BLaER1 (cell line): ENCODE measurements at regions not wholly inside any gene's neighbourhood (a gene's known extent, or its start where the extent isn't known, plus 50 kb on each side); places are given as distances from the start of the nearest gene placed in this dataset.

ENCODE experiments used
- H3K27ac ChIP-seq: shearing (Covaris generic); formaldehyde crosslinking; 2 replicates; pipeline ENCODE4 v1.8.1; 2022
- H3K27me3 ChIP-seq: shearing (Covaris generic); formaldehyde crosslinking; 2 replicates; pipeline ENCODE4 v1.8.1; 2022
- H3K36me3 ChIP-seq: shearing (Covaris generic); formaldehyde crosslinking; 2 replicates; pipeline ENCODE4 v1.8.1; 2022
- H3K4me1 ChIP-seq: shearing (Covaris generic); formaldehyde crosslinking; 2 replicates; pipeline ENCODE4 v1.8.1; 2022
- H3K4me2 ChIP-seq: shearing (Covaris generic); formaldehyde crosslinking; 2 replicates; pipeline ENCODE4 v1.8.1; 2022
- H3K4me3 ChIP-seq: shearing (Covaris generic); formaldehyde crosslinking; 2 replicates; pipeline ENCODE4 v1.8.1; 2022
- H3K9ac ChIP-seq: shearing (Covaris generic); formaldehyde crosslinking; 2 replicates; pipeline ENCODE4 v1.8.1; 2022
- H3K9me3 ChIP-seq: shearing (Covaris generic); formaldehyde crosslinking; 2 replicates; pipeline ENCODE4 v1.8.1; 2022
- H4K20me1 ChIP-seq: shearing (Covaris generic); formaldehyde crosslinking; 2 replicates; pipeline ENCODE4 v1.8.1; 2022
- Cebpa-rat ChIP-seq: shearing (Covaris generic); IDR thresholded peaks from 2 replicates; pipeline ENCODE4 v1.8.1; 2022

GRCh38 chr2:137817058-137817457 lies 147.2 kb upstream of the HNMT start:
- no peak overlapping the region for H3K4me2 ChIP-seq
- H3K27ac ChIP-seq = no peak overlapping the region
- H3K4me1 ChIP-seq = no peaks in the 10 kb centered on the region
- H4K20me1 ChIP-seq = no peaks in the 10 kb centered on the region
- no peaks in the 10 kb centered on the region for H3K27me3 ChIP-seq
- no peaks in the 10 kb centered on the region for H3K9me3 ChIP-seq
- no peak overlapping the region for H3K4me3 ChIP-seq
- H3K36me3 ChIP-seq = no peaks in the 10 kb centered on the region
- H3K9ac ChIP-seq = no peak overlapping the region
- no peak for TF ChIP-seq Cebpa-rat

GRCh38 chr2:137823196-137823595 lies 141.1 kb upstream of the HNMT start:
- no peaks in the 10 kb centered on the region for H3K36me3 ChIP-seq
- no peaks in the 10 kb centered on the region for H4K20me1 ChIP-seq
- no peak overlapping the region for H3K27ac ChIP-seq
- TF ChIP-seq Cebpa-rat = no peak
- H3K4me3 ChIP-seq = no peak overlapping the region
- H3K4me1 ChIP-seq = no peaks in the 10 kb centered on the region
- H3K4me2 ChIP-seq = no peak overlapping the region
- no peaks in the 10 kb centered on the region for H3K27me3 ChIP-seq
- no peak overlapping the region for H3K9ac ChIP-seq
- H3K9me3 ChIP-seq = no peaks in the 10 kb centered on the region

GRCh38 chr2:137824501-137824900 lies 139.8 kb upstream of the HNMT start:
- TF ChIP-seq Cebpa-rat = no peak

DNA sequence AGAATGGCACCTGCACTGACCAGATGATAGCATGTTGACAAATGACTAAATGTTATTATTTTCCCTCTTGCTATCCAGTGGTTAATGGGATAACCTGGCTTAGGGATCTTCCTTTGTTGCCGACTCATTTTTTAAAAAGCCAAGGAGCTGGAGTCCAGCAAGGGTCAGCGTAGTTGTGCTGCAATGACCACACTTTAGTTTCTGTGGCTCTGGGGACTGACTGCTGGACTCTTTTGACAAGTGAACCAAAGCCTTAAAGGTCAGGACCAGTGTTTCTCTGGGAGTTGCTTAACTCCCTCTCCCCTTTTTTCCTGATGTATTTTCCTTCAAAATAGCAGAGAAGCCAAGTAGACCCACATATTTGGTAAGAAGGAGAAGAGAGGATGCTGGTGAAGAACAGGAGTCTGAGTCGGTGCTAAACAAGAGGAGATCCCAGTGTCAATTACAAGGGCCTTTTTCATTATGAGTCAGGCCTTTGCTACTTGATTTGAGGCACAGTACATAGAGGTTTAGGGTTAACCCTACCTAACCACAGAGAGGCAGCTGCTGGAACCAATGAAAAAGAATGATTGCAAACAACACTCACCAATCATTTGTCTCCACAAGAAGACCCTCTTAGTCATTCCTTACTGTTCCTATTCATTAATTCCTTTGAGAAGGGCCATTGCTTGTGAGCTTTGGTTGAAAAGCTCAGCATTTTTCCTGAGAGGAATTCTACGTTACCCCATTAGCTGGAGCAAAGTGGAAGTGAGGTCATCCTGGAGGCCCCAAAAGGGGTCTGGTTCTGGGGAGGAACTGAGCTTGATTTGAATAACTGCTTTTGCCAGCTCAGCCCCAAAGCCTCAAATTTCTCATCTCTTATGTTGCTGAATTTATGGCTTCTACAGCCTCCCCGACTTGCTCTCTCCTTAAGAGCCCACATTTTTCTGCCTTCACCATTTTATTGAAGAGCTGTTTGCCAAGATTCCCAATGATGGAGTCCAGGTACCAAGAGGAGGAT lies 137.6 kb upstream of the HNMT start:
- H4K20me1 ChIP-seq = no peaks in the 10 kb centered on the region
- no peak for TF ChIP-seq Cebpa-rat
- no peak overlapping the region for H3K9ac ChIP-seq
- no peaks in the 10 kb centered on the region for H3K27me3 ChIP-seq
- H3K27ac ChIP-seq = no peak overlapping the region
- H3K4me1 ChIP-seq = no peaks in the 10 kb centered on the region
- no peaks in the 10 kb centered on the region for H3K9me3 ChIP-seq
- no peaks in the 10 kb centered on the region for H3K36me3 ChIP-seq
- no peak overlapping the region for H3K4me2 ChIP-seq
- H3K4me3 ChIP-seq = no peak overlapping the region

More at GRCh38 chr2:137824501-137824900, 139.8 kb upstream of the HNMT start:
- H4K20me1 ChIP-seq = no peaks in the 10 kb centered on the region
- H3K4me1 ChIP-seq = no peaks in the 10 kb centered on the region
- H3K27me3 ChIP-seq = no peaks in the 10 kb centered on the region
- H3K36me3 ChIP-seq = no peaks in the 10 kb centered on the region
- no peak overlapping the region for H3K4me2 ChIP-seq
- no peak overlapping the region for H3K4me3 ChIP-seq
- no peaks in the 10 kb centered on the region for H3K9me3 ChIP-seq
- H3K9ac ChIP-seq = no peak overlapping the region
- H3K27ac ChIP-seq = no peak overlapping the region

- Histone ChIP-seq H3K9ac (no peak overlapping the region), H3K4me3 (no peak overlapping the region), H3K27me3 (no peaks in the 10 kb centered on the region), H4K20me1 (no peaks in the 10 kb centered on the region), H3K4me2 (no peak overlapping the region), H3K9me3 (no peaks in the 10 kb centered on the region), H3K36me3 (no peaks in the 10 kb centered on the region), H3K27ac (no peak overlapping the region), H3K4me1 (no peaks in the 10 kb centered on the region)
- no peak for TF ChIP-seq Cebpa-rat
Observed at GRCh38 chr2:137828624-137829023, 135.6 kb upstream of the HNMT start.

DNA sequence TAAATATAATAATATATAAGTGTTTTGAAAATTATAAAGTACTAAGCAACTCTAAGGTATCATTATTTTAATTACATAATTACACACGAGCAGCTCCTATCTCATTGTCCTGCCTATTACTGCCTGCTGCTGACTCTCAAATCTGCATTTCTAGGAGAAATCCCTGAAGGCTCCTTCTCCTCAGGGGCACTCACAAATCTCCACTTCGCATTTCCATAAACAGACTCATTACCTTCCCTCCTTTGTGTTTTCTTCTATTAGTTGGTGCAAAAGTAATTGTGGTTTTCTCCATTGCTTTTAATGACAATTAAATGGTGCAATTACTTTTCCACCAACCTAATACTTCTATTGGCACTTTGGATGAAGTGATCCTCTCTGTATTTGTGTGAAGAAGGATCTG lies 135.0 kb upstream of the HNMT start:
- Histone ChIP-seq H3K4me3 (no peak overlapping the region), H3K9me3 (no peaks in the 10 kb centered on the region), H4K20me1 (no peaks in the 10 kb centered on the region), H3K27ac (no peak overlapping the region), H3K36me3 (no peaks in the 10 kb centered on the region), H3K9ac (no peak overlapping the region), H3K27me3 (no peaks in the 10 kb centered on the region), H3K4me2 (no peak overlapping the region), H3K4me1 (no peaks in the 10 kb centered on the region)
- TF ChIP-seq Cebpa-rat = no peak

DNA sequence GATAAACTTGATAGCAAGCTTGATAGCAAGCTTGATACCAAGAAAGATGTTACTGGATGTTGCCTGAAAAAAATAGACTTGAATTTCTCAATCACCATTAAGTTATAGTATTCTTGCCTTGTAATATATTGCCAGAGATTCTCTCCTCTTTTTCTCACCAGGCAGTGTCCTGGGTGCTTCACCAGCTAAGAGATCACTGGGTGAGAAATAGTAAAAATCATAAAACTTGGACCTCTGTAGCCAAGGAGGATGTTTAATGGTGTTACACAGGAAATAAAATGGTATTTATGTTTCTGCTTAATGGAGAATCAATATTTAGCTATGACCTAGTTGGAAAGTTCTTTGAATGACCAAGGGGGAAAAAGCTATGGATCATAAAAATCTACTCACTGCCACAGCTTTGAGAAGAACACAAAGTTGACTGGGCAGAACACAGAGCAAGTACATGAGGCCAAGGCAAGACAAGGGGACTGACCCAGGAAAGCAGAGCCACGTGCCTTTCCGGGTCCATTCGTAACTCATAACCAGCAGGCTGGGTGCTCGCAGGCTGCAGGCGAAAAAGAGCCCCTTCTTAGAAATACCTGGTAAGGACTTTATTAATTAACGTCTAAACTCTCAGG lies 129.4 kb upstream of the HNMT start:
- Histone ChIP-seq H3K9me3 (no peaks in the 10 kb centered on the region), H3K9ac (no peak overlapping the region), H3K4me2 (no peak overlapping the region), H3K4me1 (no peaks in the 10 kb centered on the region), H3K4me3 (no peak overlapping the region), H3K36me3 (no peaks in the 10 kb centered on the region), H3K27ac (no peak overlapping the region), H3K27me3 (no peaks in the 10 kb centered on the region), H4K20me1 (no peaks in the 10 kb centered on the region)
- no peak for TF ChIP-seq Cebpa-rat

- Histone ChIP-seq H3K36me3 (no peaks in the 10 kb centered on the region), H3K27ac (no peak overlapping the region), H3K4me1 (no peaks in the 10 kb centered on the region), H3K9ac (no peak overlapping the region), H3K4me3 (no peak overlapping the region), H3K9me3 (no peaks in the 10 kb centered on the region), H4K20me1 (no peaks in the 10 kb centered on the region), H3K27me3 (no peaks in the 10 kb centered on the region), H3K4me2 (no peak overlapping the region)
- TF ChIP-seq Cebpa-rat = no peak
Observed at GRCh38 chr2:137836671-137837070, 127.6 kb upstream of the HNMT start.

DNA sequence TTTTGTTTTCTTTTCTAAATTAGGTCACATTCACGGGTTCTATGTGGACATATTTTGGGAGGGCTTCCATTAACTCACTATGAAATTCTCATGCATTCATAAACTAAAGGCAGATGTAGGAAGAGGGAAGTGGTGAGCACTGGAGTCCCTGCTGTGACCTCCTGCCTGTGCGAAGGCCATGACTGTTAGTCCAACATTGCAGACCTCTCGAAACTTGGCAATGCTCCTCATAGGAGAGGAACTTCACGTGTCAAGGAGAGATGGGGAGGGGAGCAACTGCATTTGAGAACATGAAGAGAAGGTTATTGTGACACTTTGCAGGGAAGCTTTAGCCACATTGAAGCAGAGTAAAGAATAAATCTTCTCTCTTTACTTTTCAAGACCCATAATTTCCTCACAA lies 126.4 kb upstream of the HNMT start:
- Histone ChIP-seq H3K9ac (no peak overlapping the region), H3K27me3 (no peaks in the 10 kb centered on the region), H3K4me3 (no peak overlapping the region), H3K36me3 (no peaks in the 10 kb centered on the region), H3K9me3 (no peaks in the 10 kb centered on the region), H3K27ac (no peak overlapping the region), H3K4me2 (no peak overlapping the region), H4K20me1 (no peaks in the 10 kb centered on the region), H3K4me1 (no peaks in the 10 kb centered on the region)
- no peak for TF ChIP-seq Cebpa-rat

- Histone ChIP-seq H3K36me3 (no peaks in the 10 kb centered on the region), H3K4me3 (no peak overlapping the region), H3K4me2 (no peak overlapping the region), H3K4me1 (no peaks in the 10 kb centered on the region), H4K20me1 (no peaks in the 10 kb centered on the region), H3K9ac (no peak overlapping the region), H3K27me3 (no peaks in the 10 kb centered on the region), H3K27ac (no peak overlapping the region), H3K9me3 (no peaks in the 10 kb centered on the region)
- TF ChIP-seq Cebpa-rat = no peak
Observed at GRCh38 chr2:137838255-137839092, 125.8 kb upstream of the HNMT start.
